Globus pallidus (tissue), 1 donor: ENCODE measurements at regions not wholly inside any gene's neighbourhood (a gene's known extent, or its start where the extent isn't known, plus 50 kb on each side); places are given as distances from the start of the nearest gene placed in this dataset.

Experiments
- DNase-seq: peaks from one replicate; pipeline ENCODE4 v3.0.0-alpha.2; 2015; ENCODE audit warnings: low spot score

DNA sequence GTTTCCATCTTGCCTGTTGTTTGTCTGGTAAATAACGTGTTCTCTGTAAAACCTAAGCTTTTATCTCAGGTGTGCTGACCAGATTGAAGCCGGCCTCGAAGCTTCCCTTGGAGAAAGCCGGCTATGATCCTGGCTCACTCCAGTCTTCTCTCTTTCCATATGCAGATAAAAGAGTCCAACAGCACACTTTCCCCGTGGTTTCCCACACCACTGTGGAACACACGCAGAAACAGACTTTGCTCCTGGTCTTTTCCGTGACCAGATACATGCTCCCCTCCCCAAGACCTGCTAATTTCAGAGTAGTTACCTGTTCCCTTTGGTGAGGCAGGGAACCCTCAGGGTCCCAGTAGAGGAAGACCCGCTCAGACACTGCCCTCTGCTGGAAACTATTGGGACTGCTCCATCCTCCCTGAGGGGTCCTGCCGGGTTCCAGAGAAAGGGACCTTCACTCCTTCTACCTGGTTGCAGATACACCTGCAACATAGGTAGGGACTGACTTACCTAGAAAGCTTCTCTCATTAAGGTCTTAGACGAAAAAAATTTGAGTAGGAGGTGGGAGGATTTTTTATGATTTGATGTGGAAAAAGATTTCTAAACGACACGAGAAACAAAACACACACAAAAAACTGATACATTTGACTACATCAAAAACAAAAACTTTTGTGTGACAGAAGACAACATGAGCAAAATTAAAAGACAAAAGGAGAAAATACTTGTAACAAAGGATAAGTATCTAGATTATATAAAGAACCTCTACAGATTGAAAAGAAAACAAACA is 415.4 kb upstream of the CCDC196 start:
- peak; percentile 16 for DNase-seq

DNA sequence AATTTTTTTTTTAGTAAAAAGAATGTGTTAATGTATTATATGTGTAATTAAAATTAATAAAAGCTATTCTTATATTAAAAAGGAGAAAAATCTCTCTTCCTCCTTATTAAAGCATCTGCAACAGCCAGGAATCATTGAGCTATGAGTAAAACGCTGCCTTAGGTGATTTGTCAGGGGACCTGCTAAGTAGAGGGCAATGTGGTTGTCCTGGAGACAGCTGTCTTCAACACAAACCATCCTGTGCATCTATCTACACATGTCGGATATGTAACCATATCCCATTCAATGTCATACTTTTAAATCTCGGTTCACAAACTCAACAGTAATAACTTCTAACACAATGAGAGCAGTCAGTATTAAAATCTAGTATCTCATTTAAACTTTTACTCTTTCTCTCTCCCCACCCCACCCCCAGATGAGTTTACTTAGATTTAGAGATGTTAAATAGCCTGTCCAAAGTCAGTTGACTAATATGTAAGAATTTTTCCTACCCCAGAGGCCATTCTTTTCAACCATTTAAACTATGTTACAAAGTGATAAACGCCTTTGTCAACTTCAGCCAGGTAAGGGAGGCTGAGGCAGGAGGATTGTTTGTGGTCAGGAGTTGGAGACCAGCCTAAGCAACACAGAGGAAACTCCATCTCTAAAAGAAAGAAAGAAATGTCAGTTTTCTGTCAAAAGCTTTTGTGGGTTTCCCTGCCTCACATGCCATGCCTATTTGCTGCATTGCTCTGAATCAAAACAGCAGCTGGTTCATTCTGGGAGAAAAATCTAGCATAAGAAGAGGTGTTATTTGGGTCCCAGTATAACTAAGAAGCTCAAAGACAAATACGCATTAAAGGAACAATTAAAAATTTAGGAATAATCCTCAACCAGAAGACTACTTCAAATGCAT is 413.7 kb upstream of the CCDC196 start:
- DNase-seq, result no peak

DNA sequence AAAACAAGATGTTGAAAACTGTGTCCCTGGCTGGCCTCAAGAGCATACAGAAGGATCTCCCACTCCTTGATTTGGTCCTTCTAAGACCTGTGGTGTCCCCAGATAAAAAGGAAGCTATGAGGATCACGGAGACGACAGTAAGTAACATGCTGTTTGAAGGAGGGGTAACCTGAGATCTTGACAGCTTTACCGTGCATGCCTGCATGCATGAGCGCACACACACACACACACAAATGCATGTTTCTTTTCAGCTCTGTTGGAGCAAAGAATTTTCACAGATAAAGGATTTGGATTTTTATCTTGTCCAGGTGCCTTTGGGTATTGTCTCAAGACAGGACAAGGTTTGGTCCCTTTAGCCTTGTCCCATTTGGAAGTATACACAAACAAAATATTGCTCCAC is 411.6 kb upstream of the CCDC196 start:
- DNase-seq, result no peak

- no peak for DNase-seq
Measured at GRCh38 chr14:66076176-66076575, 410.0 kb upstream of the CCDC196 start.

GRCh38 chr14:66078006-66078405 is 408.2 kb upstream of the CCDC196 start:
- no peak for DNase-seq

GRCh38 chr14:66081594-66082376 is 404.4 kb upstream of the CCDC196 start:
- DNase-seq, result no peak

DNA sequence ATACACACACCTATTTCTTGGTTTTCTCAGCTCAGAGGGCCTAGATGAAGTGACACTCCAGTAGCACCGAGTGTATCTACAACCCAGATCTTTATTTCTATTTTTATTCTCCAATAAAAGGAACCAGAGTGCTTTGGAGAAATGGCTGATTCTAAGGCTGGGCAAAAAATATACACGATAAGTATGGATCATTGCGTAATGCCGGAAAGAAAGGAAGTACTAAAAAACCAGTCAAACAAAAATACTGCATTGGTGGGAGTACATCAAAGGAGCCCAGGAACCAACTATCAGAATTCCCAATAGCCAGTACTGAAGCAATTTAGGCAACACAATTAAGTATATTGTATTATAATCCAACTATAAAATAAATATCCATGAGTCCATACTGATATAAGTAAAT is 400.9 kb upstream of the CCDC196 start:
- no peak for DNase-seq

GRCh38 chr14:66085665-66086064 is 400.5 kb upstream of the CCDC196 start:
- no peak for DNase-seq

GRCh38 chr14:66087231-66087630 is 398.9 kb upstream of the CCDC196 start:
- DNase-seq, result no peak

DNA sequence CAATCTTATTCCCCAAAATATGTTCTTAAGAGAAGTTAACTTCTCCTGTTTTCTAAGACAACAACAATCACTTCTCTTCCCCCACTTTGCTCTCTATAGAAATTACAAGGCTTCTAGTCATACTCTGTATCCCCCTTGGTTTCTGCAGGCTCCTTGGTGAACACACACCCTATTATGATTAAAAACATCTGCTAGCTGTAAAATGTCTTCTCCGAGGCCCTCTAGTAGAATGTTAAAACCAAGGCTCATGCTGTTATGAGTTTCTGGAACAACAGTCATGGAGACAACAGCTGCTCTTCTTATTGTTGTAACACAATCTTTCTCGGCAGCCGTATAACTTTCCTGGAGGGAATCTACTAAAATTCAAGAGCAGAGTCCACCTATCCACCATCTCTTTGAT is 397.5 kb upstream of the CCDC196 start:
- no peak for DNase-seq

GRCh38 chr14:66092206-66092605 is 394.0 kb upstream of the CCDC196 start:
- no peak for DNase-seq

- DNase-seq, result no peak
Measured at GRCh38 chr14:66092748-66093147, 393.4 kb upstream of the CCDC196 start.

GRCh38 chr14:66094001-66094727 is 392.0 kb upstream of the CCDC196 start:
- DNase-seq, result no peak

DNA sequence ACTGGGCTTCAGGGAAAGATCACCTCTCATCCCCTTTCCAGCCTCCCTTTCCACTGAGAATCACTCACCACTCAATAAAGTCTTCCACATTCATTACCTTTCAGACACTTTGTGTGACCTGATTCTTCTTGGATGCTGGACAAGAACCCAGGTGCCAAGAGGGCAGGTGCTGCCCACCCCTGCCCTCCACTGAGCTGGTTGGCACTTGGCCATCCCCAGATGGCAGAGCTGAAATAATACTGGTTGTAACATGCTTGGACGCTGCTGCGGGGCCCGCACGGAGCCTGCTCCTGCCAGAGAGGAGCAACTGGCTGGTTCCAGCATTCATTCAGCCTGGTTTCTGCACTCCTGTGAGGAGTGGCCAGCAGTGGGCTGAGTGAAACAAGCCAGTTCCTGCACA is 386.7 kb upstream of the CCDC196 start:
- DNase-seq, result no peak

DNA sequence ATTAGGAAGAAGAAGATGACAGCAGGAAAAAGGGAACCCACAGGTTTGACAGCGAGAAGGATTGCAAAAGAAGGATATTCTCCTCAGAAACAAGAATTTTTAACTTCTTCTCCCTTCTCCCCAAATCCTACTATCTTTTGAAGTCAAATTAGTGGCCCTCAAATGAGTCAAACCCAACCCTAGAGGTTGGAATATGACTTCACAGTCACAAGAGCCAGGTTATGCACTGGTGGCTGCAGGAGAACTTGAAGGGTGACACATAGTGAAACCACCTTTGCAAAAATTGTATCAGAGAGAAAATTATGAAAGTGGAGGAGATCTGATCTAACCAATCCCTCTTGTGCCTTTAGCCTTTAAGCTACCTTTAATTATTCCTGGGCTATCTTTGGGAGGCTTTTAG is 386.2 kb upstream of the CCDC196 start:
- no peak for DNase-seq

- DNase-seq, result no peak
Measured at GRCh38 chr14:66101662-66102061, 384.5 kb upstream of the CCDC196 start.

DNA sequence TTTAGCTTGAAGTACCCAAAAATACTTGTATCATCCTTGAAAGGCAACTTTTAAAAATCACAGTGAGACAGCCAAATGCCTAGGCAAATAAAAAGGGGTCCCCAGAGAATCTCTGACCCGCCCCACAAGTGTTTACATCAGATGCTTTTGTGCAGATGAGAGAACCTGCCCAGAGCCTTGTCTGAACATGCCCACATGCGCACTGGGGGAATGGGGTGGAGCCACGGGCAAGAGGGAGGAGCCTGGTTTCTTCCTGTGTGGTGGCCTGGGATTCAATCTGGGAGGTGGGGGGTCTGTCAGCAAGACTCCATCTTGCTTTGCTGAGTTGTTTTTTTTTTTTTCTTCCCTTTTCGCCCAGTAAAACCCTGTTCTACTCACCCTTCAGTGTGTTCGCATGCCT is 381.7 kb upstream of the CCDC196 start:
- DNase-seq, result no peak

GRCh38 chr14:66105815-66106214 is 380.4 kb upstream of the CCDC196 start:
- DNase-seq, result no peak

DNA sequence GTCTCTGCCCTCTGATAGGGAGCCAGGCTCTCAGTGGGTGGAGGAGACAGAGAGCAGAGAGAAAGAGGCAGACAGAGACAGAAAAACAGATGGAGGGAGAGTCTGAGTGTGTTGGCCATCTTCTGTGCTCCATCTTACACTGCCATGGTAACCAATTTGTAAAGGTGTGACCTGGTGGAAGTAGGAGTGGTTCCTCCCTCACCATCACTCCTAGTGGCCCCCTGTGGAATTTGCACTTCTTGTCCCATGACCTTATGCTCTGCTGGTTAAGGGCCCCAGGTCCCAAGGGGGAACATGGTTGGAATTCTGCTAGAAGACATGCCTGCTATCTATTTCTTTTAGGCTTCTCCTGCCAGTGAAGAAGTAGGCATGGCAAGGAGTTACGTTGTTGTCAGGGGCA is 376.7 kb upstream of the CCDC196 start:
- no peak for DNase-seq

DNA sequence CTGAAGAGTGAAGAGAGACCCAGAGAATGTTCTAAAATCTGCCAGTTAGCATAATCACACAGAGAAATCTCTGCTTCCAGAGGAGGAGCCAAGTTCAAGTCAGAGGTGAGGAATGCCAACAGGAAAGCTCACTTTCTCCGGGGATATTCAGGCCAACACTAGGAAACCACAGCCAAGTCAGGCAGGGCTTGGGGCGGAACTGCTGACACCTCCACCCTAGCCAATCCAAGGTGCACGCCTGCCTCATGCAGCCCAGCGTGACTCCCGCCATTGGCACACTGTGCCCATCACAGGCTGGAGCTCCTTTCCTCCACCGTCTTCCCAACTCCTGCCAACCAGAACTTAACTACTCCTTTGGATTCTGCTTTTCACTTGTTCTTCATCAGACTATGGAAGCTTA is 374.3 kb upstream of the CCDC196 start:
- DNase-seq, result no peak

DNA sequence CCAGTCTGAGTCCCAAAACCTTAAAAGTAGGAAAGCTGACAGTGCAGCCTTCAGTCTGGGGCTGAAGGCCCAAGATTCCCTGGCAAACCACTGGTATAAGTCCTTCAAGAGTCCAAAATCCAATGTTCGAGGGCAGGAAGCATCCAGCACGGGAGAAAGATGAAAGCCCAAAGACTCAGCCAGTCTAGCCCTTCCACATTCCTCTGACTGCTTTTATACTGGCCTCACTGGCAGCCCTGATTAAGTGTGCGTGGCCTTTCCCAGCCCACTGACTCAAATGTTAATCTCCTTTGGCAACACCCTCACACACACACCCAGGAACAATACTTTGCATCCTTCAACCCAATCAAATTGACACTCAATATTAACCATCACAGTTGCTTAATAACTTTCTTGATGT is 372.1 kb upstream of the CCDC196 start:
- DNase-seq, result no peak
